Smooth muscle cell of the brain vasculature (primary cell): ENCODE measurements at regions not wholly inside any gene's neighbourhood (a gene's known extent, or its start where the extent isn't known, plus 50 kb on each side); places are given as distances from the start of the nearest gene placed in this dataset.
A peak's percentile ranks its signal among the peaks of the same experiment; 100 is the strongest.

Source experiments
- DNase-seq: peaks from one replicate; pipeline ENCODE4 v3.0.0-alpha.2; 2012; ENCODE audit warnings: low read depth, low spot score

DNA sequence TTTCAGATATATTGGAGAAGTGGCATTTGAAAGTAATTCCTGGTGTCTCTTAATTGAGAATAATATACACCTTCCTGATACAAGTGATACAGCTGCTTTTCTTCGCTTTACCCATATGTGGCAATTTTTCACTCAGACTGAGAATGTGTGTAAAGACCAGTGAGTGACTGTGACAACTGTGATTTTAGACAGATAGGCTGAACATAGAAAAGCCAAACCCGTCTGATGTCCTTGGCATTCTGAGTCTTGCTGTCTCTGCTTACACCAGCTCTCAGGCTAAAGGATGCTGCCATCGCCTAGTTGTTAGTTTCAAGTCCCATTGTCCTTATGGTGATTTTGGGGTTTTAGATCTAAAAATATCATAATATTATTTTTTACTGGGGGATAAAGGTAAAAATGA, 492.6 kb downstream of the RFC3 start:
- no peak for DNase-seq

DNA sequence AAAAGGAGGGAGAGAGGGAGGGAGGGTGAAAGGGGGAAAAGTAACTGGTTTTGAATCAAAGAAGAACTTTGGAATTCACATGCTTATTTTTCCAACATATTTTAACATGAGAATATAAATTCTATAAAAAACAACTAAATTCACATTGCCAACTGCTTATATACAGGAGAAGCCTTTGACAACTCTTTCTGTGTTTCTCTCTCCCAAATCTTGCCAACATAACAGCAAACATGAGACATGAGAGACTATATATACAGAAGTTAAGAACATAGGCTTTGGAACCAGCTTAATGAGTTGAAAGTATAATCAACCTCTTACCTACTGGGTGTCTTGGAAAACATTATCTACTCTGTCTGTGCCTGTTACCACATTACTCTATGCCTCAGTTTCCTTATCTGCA, 493.3 kb downstream of the RFC3 start:
- DNase-seq, result no peak

DNA sequence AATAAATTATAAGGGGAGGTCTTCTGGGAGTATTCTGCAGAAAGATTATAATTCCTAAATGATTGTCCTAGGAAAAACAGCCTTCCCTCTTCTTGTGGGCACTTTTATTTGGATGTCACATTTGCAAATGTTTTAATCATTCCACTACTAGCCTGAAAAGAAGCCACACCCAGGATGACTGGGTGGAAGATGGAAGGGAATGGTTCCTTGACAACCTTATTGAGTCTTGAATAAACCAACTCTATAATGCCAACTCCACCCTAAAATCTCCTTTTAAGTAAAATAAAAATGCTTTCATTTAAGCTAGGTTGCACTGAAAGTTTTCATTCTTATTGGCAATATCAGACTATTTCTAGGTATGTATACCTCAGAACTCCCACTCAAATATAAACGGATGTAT, 494.6 kb downstream of the RFC3 start:
- DNase-seq, result no peak

DNA sequence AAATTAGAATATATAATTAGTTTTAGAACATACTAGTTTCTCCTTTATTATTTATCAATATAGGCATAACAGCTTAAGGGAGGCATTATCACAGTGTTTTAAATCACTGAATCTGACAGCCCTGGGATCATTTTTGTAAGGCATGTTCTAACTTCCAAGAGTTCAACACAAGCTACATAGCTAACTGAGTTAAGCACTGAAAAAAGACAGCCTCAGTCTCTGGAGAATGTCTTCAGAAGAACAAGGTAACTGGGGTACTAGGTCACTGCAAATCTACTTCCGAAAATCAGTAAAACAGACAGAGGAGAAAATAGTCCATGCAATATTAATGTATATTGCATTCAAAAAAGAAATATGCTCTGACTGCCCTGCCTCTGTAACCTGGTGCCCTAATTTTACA, 502.1 kb downstream of the RFC3 start:
- DNase-seq, result no peak

DNA sequence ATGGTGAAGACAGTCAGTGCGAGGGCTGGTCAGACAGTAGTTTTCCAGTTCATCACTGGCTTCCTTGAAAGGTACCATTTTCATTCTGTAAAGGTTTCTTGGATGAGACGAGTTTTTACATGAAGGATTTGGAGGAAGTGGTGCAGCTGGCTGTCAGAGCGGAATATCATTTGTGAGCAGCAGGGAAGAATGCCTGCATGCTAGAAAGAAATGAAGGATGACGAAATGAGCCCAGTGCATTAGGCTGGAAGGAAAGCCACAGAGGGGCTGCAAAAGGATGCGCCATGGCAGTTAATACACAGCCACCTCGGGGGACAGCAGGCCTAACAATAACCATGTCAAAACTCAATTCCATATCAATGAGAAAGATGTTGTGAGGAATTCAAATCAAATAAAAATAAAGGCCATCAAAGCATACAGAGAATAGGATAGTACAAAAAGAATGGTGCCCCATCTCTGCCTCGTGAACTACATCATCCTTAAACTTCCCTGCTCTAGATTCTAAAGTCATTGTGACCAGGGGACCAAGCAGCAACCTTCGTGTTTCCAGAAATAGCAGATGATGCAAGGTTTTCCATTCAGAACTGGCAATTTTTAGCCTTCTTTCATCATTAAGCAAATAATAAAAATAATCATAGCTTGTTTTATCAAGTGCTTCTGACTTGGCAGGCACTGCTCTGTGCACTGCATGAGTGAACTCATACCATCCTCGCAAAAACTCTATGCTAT, 504.2 kb downstream of the RFC3 start:
- no peak for DNase-seq

DNA sequence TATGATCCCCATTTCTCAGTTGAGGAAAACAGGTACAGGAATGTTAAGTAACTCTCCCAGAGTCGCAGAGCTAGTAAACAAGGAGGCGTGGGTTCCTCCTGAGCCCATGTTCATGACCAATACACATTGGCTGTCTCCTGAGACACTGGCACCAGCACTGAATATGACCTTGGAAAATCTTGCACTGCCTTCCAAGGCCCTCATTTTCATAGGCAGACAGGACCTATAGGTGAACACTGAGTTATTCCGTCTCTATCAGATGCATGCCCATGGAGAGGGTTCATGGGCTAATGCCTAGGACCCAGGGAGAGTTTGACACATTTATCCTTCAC, 504.8 kb downstream of the RFC3 start:
- DNase-seq, result no peak

DNA sequence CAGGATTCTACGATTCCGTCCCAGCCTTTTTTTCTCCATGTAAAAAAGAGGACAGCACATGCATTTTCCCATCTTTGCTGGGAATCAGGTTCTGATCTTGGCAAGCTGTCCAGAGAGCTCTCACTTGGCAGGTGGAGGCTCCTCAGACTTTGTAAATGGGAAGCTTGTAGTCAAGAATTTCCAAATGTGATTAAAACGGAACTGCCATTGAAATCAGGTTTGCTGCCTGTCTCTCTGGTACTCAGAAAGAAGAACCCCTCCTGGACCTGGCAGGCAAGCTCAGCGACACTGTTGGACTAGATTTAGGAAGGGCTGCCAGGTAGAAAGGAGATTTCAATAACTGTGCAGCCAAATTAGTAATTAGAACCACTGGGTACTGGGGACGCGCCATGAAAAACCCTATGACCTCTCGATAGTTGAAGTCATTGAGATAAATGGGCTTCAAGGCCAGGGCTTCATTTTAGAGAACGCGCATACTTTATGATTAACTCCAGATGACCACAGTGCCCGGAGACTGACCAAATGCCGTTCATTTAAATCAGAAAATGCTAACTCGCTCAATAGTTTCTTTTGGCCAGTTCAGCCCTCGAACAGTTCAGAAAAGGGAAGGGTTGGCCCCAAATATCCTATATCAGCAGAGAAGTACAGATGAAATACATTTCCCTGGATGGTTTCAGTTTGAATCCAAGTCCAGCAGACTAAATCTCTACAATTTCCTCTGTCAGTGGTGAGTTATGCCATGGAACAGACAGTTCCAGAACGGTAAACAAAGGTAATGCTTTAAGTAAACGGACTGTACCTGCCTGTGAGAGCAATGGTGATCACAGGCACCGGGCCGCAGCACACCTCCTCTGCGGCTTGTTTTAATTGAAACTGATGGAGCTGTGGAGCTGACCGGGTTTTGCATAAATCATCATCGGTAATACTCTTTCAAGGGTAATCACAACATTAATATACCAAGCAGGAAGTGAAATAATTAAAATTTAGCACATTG, 517.4 kb downstream of the RFC3 start:
- no peak for DNase-seq

DNA sequence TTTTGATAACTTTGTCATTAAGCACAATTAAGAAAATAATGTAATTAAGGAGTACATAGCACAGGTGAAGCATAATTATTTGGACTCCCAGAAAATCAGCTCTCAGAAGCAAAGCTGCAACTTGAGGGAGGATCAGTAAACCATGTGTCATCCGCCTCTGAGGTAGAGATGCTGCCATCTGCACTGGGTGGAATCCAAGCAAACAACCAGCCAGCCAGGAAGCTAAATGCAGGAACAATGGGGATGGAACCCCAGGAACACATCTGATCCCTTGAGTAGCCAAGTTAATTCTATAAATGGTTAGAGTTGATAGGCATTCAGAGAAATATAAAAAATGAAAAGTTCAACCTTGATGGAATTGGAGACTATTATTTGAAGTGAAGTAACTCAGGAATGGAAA, 520.2 kb downstream of the RFC3 start:
- no peak for DNase-seq

DNA sequence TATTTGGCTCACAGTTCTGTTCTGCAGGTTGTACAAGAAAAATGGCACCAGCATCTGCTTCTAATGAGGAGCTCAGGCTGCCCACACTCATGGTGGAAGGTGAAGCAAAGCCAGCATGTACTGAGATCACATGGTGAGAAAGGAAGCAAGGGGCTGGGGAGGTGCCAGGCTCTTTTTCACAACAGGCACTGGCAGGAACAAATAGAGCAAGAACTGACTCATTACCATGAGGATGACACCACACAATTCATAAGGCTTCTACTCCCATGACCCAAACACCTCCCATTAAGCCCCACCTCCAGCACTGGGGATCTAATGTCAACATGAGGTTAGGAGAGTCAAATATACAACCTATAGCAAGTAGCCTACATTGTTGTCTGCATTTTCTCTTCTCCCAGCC, 522.6 kb downstream of the RFC3 start:
- no peak for DNase-seq

DNA sequence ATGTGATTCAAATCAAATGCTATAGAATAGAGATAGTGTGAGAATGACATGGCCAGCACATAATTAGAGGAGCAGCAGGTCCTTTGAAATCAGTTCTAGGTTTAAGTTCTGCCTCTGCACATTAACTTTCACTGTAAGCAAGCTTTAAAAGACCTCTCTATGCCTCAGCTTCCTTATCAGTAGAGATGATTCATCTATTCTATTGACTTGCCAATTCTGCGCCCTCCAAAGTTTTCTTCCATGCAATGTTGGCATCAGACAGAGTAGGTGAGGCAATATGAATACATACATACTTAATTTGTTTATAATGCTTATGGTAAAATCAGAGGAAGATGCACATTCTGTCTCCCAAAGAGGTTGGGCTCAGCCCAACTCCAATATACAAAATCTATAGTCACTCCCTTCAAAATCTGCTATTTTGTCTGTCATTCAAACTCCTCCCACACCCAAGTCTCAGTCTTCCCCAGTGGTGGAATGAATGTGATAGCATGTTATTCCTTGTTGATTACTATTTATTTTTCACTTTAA, 525.5 kb downstream of the RFC3 start:
- DNase-seq, result no peak

DNA sequence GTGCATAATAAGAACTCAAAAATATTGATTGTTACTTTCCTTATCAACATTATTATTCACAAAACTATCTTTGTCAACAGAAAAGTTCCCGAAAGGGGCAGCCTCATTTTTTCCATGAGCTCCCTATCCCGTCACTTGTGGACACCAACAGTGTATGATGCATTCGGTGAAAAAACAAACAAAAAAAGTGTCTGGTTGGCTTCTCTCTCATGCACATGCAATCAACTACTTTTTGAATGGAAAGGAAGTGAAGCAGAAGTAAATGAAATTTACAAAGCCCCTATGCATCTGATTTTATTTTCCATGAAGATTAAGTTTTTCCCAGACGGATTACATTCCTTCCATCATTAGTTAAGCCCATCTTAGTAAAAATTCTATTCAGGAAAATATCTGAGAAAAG, 526.9 kb downstream of the RFC3 start:
- DNase-seq, result no peak

DNA sequence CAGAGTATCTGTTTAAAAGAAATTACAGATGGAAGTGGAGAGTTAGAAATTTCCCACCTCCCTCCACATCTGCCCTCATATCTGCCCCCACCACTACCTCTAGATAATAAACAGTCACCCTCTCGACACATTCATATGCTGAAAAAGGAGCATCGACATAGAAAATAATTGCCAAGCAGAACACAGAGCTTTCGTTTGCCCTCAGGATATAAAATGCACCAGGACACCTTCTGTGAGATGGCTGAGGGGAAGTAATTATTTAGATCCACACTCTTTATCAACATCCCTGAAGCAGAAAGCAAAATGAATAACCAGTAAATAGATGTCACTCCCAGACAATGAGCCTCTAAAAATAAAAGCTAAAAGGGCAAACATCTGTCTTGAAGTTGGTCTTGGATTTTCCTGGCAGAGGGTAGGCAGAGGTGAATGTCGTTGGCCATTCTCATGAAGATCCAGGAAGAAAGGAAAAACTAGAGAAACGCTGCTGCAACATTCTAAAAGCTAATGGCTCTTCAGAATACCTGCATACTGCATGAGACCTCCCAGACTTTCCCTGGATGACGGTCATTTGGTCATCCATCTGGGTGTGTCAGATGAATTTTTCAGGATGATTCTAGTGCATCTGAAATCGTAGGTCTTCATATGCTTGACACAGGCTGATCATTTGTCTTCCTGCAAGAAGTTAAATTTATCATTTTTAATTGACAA, 527.5 kb downstream of the RFC3 start:
- no peak for DNase-seq

DNA sequence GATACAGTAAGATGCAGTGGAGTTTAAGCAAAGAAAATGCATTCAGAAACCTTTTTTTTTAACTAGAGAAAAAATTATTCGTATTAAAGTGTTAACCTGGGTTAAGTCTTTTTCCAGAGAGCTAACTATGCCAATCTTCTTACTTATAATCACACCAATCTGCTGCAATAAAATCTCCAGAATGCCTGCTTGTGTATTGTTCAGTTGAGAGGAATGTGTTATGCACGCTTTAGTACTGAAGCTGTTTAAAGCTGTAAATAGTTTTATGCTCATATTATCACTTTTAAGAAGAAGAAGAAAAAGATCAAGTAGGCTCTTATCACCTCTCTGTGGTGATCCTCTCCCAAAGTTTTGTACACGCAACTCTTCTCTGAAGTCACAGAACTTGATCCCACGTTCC, 528.7 kb downstream of the RFC3 start:
- DNase-seq, result no peak

DNA sequence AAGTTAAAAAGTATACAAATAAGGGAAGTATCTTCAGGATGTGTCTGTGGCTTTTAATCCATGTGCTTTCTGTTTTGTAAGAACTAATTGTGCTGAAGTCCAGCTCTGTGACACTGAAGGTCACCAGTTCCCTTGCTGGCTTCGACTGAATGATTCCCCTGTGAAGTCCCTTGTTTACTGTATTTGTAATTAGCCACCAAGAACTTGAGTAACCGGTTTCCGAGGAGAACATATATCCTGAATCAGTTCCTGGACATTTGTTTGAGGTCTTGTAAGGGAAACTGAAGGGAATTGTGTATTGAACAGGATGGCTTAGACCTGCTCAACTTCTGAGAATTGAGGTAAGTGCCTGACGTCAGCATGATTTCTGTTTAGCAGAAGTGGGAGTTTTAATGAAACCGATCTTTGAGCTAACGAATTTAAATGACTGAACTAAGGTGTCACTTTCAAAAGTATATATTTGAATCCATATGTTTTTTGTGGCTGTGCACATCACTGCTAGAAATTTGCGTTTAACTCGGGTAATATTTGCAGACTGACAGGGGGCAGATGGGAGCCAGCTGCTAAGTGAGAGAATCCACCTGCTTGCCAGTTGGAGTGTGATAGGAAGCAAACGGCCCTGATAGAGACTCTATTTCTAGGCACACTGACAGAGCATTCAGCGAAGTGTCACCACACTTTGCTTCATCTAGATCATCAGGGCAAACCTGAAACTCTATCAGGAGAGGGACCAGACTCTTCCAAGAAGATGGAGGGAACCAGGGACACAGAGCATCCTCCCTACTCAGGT, 530.0 kb downstream of the RFC3 start:
- DNase-seq, result no peak

DNA sequence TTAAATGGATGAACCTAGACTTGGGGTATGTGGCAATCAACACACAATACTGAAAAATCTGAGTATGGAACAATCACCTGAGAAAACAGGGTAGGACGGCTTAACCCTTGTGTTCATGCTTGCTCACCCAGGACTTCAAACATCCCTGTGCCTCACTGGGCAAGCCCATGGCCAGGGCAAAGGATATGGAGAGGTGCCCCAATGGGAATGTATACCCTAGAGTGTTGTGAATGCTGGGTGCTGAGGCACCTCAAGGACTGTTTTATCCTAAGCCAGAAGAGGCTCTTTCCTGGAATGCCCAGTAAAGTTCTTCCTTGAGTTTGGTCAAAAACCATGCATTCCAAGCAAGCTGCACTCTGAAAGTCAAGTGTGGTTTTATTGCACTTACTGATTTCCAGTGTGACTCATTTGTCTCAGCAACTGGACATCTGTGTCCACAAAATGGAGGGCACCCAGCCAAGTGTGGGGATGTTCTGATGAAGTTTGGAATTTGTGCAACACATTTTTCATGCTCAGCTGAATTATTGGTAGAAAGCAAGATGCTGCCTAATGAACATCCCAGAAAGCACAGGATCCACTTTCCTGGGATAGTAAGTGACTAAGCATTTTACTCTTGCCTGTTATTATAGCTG, 531.3 kb downstream of the RFC3 start:
- peak; percentile 76 for DNase-seq

DNA sequence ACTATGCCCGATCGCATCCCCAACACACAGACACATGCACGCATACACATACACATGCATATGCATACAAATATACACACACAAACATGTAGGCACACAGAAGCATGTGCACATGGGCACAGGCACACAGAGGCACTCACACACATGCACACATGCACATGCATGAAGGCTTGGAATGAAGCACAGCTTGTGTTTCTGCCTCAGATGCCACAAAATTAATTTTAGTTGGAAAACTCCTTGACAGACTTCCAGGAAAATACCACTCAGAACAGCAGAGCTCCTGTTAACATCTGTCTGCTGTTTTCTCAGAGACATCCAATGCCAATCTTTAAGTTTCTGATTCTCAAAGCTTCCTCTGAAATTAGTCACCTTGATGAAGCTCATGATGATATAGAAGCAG, 532.7 kb downstream of the RFC3 start:
- DNase-seq, result no peak

DNA sequence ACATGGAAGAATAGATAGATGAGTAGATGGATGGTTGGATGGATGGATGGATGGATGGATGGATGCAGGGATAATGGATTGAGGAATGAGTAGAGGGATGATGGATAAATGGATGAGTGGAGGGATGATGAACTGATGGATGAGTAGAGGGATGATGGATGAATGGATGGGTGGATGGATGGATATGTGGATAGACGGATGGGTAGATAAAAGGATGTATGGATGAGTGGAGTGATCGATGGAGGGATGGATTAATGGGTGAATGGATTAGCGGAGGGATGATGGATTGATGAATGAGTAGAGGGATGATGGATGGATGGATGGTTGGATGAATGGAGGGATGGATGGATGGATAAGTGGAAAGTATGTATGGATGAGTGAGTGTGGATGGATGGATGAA, 533.2 kb downstream of the RFC3 start:
- DNase-seq, result no peak

DNA sequence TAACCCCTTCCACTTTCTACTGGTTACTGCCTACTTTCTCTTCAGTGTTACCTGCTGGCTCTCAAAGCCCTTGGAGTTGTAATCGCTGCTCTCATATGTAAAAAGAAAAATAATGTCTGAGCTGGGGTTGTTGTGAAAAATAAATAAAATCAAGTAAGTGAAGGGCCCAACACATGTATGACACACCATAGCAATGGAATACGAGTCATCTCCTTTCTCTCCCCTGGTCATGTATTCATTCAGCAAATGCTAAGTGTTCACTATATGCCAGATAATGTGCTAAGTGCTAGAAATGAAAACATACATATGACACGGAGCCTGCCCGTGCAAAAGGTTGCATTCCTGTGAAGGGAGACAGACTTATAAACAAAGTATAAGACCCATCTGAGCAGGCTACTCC, 535.0 kb downstream of the RFC3 start:
- no peak for DNase-seq

DNA sequence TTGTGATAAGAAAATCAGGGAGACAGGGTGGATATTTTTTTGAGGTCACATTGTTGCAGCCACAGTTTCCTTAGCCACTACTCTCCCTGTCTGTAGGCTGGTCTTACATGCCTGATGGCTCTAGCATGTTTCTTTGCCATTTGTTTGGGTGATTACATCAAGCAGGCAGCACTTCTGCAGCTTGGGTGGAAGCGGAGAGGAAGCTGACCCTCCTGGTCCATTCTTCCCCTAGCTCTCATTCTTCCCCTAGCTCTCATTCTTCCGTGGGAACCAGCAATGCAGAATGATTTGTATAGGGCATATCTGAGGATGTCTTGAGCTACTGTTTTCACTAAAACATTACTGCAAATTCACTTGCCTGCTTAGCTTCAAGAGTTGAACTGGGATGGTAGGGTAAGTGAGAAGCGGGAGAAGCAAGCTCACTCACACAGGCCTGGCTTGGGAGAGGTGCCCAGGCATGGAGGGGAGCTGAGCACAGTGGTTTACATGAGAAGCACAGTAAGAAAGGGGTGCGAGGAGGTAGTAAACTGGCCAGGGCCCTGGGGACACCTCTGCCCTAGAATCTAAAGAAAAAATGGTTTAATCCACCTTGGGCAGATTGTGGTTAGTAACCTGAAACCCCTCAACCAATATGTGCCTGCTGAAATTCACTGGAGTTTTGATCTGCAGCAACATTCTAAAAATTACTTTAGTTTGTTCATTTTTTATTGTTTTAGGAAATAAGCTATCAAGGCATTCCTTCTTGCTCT, 538.9 kb downstream of the RFC3 start:
- DNase-seq, result no peak
